ENCODE measurements at regions not wholly inside any gene's neighbourhood (a gene's known extent, or its start where the extent isn't known, plus 50 kb on each side); places are given as distances from the start of the nearest gene placed in this dataset.

GRCh38 chr16:13631916-13632315 is 288.0 kb upstream of the ERCC4 start:
- TF ChIP-seq, protein P1, sequence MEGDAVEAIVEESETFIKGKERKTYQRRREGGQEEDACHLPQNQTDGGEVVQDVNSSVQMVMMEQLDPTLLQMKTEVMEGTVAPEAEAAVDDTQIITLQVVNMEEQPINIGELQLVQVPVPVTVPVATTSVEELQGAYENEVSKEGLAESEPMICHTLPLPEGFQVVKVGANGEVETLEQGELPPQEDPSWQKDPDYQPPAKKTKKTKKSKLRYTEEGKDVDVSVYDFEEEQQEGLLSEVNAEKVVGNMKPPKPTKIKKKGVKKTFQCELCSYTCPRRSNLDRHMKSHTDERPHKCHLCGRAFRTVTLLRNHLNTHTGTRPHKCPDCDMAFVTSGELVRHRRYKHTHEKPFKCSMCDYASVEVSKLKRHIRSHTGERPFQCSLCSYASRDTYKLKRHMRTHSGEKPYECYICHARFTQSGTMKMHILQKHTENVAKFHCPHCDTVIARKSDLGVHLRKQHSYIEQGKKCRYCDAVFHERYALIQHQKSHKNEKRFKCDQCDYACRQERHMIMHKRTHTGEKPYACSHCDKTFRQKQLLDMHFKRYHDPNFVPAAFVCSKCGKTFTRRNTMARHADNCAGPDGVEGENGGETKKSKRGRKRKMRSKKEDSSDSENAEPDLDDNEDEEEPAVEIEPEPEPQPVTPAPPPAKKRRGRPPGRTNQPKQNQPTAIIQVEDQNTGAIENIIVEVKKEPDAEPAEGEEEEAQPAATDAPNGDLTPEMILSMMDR (IDR thresholded peaks at IDR 0.05), result no peak
- no peak for TF ChIP-seq POLR2A (IDR thresholded peaks at IDR 0.05)
